HEK293 (cell line): ENCODE measurements at regions not wholly inside any gene's neighbourhood (a gene's known extent, or its start where the extent isn't known, plus 50 kb on each side); places are given as distances from the start of the nearest gene placed in this dataset.

Source experiments
- GLIS2 ChIP-seq: fragments of 450-650 bp; formaldehyde crosslinking; IDR thresholded peaks from 2 replicates; pipeline ENCODE4 v1.5.1; 2016; ENCODE audit warnings: missing biosample characterization, missing genetic modification characterization
- KLF8 ChIP-seq: fragments of 450-650 bp; formaldehyde crosslinking; IDR thresholded peaks from 2 replicates; pipeline ENCODE4 v1.5.1; 2016; ENCODE audit warnings: missing biosample characterization, missing genetic modification characterization
- MYNN ChIP-seq: fragments of 450-650 bp; formaldehyde crosslinking; IDR thresholded peaks from 2 replicates; pipeline ENCODE4 v1.5.1; 2016; ENCODE audit warnings: missing biosample characterization, missing genetic modification characterization, borderline replicate concordance
- OSR2 ChIP-seq: fragments of 450-650 bp; formaldehyde crosslinking; IDR thresholded peaks from 2 replicates; pipeline ENCODE4 v1.5.1; 2016; ENCODE audit warnings: missing biosample characterization, missing genetic modification characterization
- ZBTB8A ChIP-seq: fragments of 450-650 bp; formaldehyde crosslinking; IDR thresholded peaks from 2 replicates; pipeline ENCODE4 v1.5.1; 2016; ENCODE audit warnings: missing biosample characterization, missing genetic modification characterization
- ZFP3 ChIP-seq: fragments of 450-650 bp; formaldehyde crosslinking; IDR thresholded peaks from 2 replicates; pipeline ENCODE4 v1.5.1; 2016; ENCODE audit warnings: low read depth, missing biosample characterization, missing genetic modification characterization
- ZFP41 ChIP-seq: fragments of 450-650 bp; formaldehyde crosslinking; IDR thresholded peaks from 2 replicates; pipeline ENCODE4 v1.5.1; 2016; ENCODE audit warnings: missing biosample characterization, missing genetic modification characterization, borderline replicate concordance
- ZFP69B ChIP-seq: fragments of 450-650 bp; formaldehyde crosslinking; IDR thresholded peaks from 2 replicates; pipeline ENCODE4 v1.5.1; 2016; ENCODE audit warnings: missing biosample characterization, missing genetic modification characterization
- ZNF157 ChIP-seq: fragments of 450-650 bp; formaldehyde crosslinking; IDR thresholded peaks from 2 replicates; pipeline ENCODE4 v1.5.1; 2016; ENCODE audit warnings: missing biosample characterization, missing genetic modification characterization
- ZNF16 ChIP-seq: fragments of 450-650 bp; formaldehyde crosslinking; IDR thresholded peaks from 2 replicates; pipeline ENCODE4 v1.5.1; 2016; ENCODE audit warnings: low read depth, missing biosample characterization, missing genetic modification characterization
- ZNF169 ChIP-seq: fragments of 450-650 bp; formaldehyde crosslinking; IDR thresholded peaks from 2 replicates; pipeline ENCODE4 v1.5.1; 2016; ENCODE audit warnings: missing biosample characterization, missing genetic modification characterization
- ZNF175 ChIP-seq: fragments of 450-650 bp; formaldehyde crosslinking; IDR thresholded peaks from 2 replicates; pipeline ENCODE4 v1.5.1; 2016; ENCODE audit warnings: missing biosample characterization, missing genetic modification characterization
- ZNF184 ChIP-seq: fragments of 450-650 bp; IDR thresholded peaks from 2 replicates; pipeline ENCODE4 v1.5.1; 2018; ENCODE audit warnings: missing biosample characterization, mild to moderate bottlenecking, missing genetic modification characterization
- ZNF26 ChIP-seq: fragments of 450-650 bp; formaldehyde crosslinking; IDR thresholded peaks from 2 replicates; pipeline ENCODE4 v1.5.1; 2016; ENCODE audit warnings: missing biosample characterization, missing genetic modification characterization
- ZNF266 ChIP-seq: fragments of 450-650 bp; formaldehyde crosslinking; IDR thresholded peaks from 2 replicates; pipeline ENCODE4 v1.5.1; 2016; ENCODE audit warnings: missing biosample characterization, missing genetic modification characterization, low read depth
- ZNF350 ChIP-seq: fragments of 450-650 bp; formaldehyde crosslinking; IDR thresholded peaks from 2 replicates; pipeline ENCODE4 v1.5.0; 2017; ENCODE audit warnings: missing biosample characterization, mild to moderate bottlenecking, missing genetic modification characterization
- ZNF426 ChIP-seq: fragments of 450-650 bp; formaldehyde crosslinking; IDR thresholded peaks from 2 replicates; pipeline ENCODE4 v1.5.1; 2017; ENCODE audit warnings: missing biosample characterization, missing genetic modification characterization, mild to moderate bottlenecking, inconsistent platforms, moderate library complexity
- ZNF521 ChIP-seq: fragments of 450-650 bp; formaldehyde crosslinking; IDR thresholded peaks from 2 replicates; pipeline ENCODE4 v1.5.1; 2017; ENCODE audit warnings: missing biosample characterization, mild to moderate bottlenecking, missing genetic modification characterization
- ZNF549 ChIP-seq: fragments of 450-650 bp; IDR thresholded peaks from 2 replicates; pipeline ENCODE4 v1.5.1; 2018; ENCODE audit warnings: missing biosample characterization, missing genetic modification characterization, mild to moderate bottlenecking, inconsistent platforms, moderate library complexity
- ZNF560 ChIP-seq: fragments of 450-650 bp; formaldehyde crosslinking; IDR thresholded peaks from 2 replicates; pipeline ENCODE4 v1.5.1; 2017; ENCODE audit warnings: missing biosample characterization, missing genetic modification characterization, borderline replicate concordance
- ZNF571 ChIP-seq: fragments of 450-650 bp; formaldehyde crosslinking; IDR thresholded peaks from 2 replicates; pipeline ENCODE4 v1.5.0; 2017; ENCODE audit warnings: missing biosample characterization, missing genetic modification characterization
- ZNF610 ChIP-seq: fragments of 450-650 bp; formaldehyde crosslinking; IDR thresholded peaks from 2 replicates; pipeline ENCODE4 v1.5.1; 2016; ENCODE audit warnings: missing biosample characterization, missing genetic modification characterization, borderline replicate concordance
- ZNF629 ChIP-seq: fragments of 450-650 bp; formaldehyde crosslinking; IDR thresholded peaks from 2 replicates; pipeline ENCODE4 v1.5.1; 2017; ENCODE audit warnings: missing biosample characterization, missing genetic modification characterization
- ZNF654 ChIP-seq: fragments of 450-650 bp; formaldehyde crosslinking; IDR thresholded peaks from 2 replicates; pipeline ENCODE4 v1.5.1; 2016; ENCODE audit warnings: low read depth, missing biosample characterization, missing genetic modification characterization
- ZNF670 ChIP-seq: fragments of 450-650 bp; formaldehyde crosslinking; IDR thresholded peaks from 2 replicates; pipeline ENCODE4 v1.5.1; 2016; ENCODE audit warnings: missing biosample characterization, missing genetic modification characterization, low read depth
- ZNF677 ChIP-seq: fragments of 450-650 bp; IDR thresholded peaks from 2 replicates; pipeline ENCODE4 v1.5.0; 2018; ENCODE audit warnings: missing biosample characterization, mild to moderate bottlenecking, missing genetic modification characterization, moderate library complexity
- ZNF747 ChIP-seq: fragments of 450-650 bp; formaldehyde crosslinking; IDR thresholded peaks from 2 replicates; pipeline ENCODE4 v1.5.1; 2016; ENCODE audit warnings: missing biosample characterization, missing genetic modification characterization
- ZNF777 ChIP-seq: fragments of 450-650 bp; formaldehyde crosslinking; IDR thresholded peaks from 2 replicates; pipeline ENCODE4 v1.5.1; 2017; ENCODE audit warnings: missing biosample characterization, missing genetic modification characterization, borderline replicate concordance
- ZNF791 ChIP-seq: fragments of 450-650 bp; formaldehyde crosslinking; IDR thresholded peaks from 2 replicates; pipeline ENCODE4 v1.5.1; 2016; ENCODE audit warnings: missing biosample characterization, missing genetic modification characterization
- ZSCAN16 ChIP-seq: fragments of 450-650 bp; formaldehyde crosslinking; IDR thresholded peaks from 2 replicates; pipeline ENCODE4 v1.5.1; 2016; ENCODE audit warnings: missing biosample characterization, missing genetic modification characterization
- ZSCAN23 ChIP-seq: fragments of 450-650 bp; formaldehyde crosslinking; IDR thresholded peaks from 2 replicates; pipeline ENCODE4 v1.5.1; 2016; ENCODE audit warnings: missing biosample characterization, missing genetic modification characterization
- TF ChIP-seq, protein P1 (sequence below): fragments of 450-650 bp; formaldehyde crosslinking; IDR thresholded peaks from 2 replicates; pipeline ENCODE4 v1.5.1; 2016; ENCODE audit warnings: missing biosample characterization, missing genetic modification characterization
- TF ChIP-seq, protein P2 (sequence below): sonication (generic); formaldehyde crosslinking; IDR thresholded peaks from 2 replicates; pipeline ENCODE4 v1.8.1; 2022; ENCODE audit warnings: mild to moderate bottlenecking, moderate library complexity, missing genetic modification reagents
- TF ChIP-seq, protein P3 (sequence below): fragments of 450-650 bp; formaldehyde crosslinking; IDR thresholded peaks from 2 replicates; pipeline ENCODE4 v1.5.1; 2017; ENCODE audit warnings: missing biosample characterization, mild to moderate bottlenecking, missing genetic modification characterization, moderate library complexity
- TF ChIP-seq, protein P4 (sequence below): fragments of 450-650 bp; formaldehyde crosslinking; IDR thresholded peaks from 2 replicates; pipeline ENCODE4 v1.5.1; 2016; ENCODE audit warnings: missing biosample characterization, missing genetic modification characterization
- TF ChIP-seq, protein P5 (sequence below): fragments of 450-650 bp; formaldehyde crosslinking; IDR thresholded peaks from 2 replicates; pipeline ENCODE4; 2016; ENCODE audit warnings: missing biosample characterization, missing genetic modification characterization

- TF ChIP-seq ZNF16: no peak
- TF ChIP-seq ZFP3 (tag by site-specific recombination): no peak
- no peak for TF ChIP-seq ZNF175
- TF ChIP-seq ZSCAN16 (tag by site-specific recombination): no peak
- no peak for TF ChIP-seq ZNF654 (tag by site-specific recombination)
- TF ChIP-seq ZNF629 (tag by site-specific recombination): peak; percentile 99
- TF ChIP-seq ZNF350 (tag by site-specific recombination): no peak
- no peak for TF ChIP-seq ZNF747 (tag by site-specific recombination)
- no peak for TF ChIP-seq ZNF560
- no peak for TF ChIP-seq ZNF169 (tag by site-specific recombination)
- no peak for TF ChIP-seq ZNF26 (tag by site-specific recombination)
- peak; percentile 45; the same call in 1 of the 2 replicates for TF ChIP-seq OSR2
- no peak for TF ChIP-seq ZNF266
- no peak for TF ChIP-seq MYNN (tag by site-specific recombination)
- TF ChIP-seq ZSCAN23: peak; percentile 85; the same call in 1 of the 2 replicates
- TF ChIP-seq ZNF426: no peak
- no peak for TF ChIP-seq ZNF677 (tag by site-specific recombination)
- 0 out of 2 replicates have a peak, but pooled peaks have one; percentile 13 for TF ChIP-seq GLIS2 (tag by site-specific recombination)
- TF ChIP-seq ZNF521 (tag by site-specific recombination): no peak
- TF ChIP-seq KLF8 (tag by site-specific recombination): peak; percentile 87
- TF ChIP-seq, protein P1, sequence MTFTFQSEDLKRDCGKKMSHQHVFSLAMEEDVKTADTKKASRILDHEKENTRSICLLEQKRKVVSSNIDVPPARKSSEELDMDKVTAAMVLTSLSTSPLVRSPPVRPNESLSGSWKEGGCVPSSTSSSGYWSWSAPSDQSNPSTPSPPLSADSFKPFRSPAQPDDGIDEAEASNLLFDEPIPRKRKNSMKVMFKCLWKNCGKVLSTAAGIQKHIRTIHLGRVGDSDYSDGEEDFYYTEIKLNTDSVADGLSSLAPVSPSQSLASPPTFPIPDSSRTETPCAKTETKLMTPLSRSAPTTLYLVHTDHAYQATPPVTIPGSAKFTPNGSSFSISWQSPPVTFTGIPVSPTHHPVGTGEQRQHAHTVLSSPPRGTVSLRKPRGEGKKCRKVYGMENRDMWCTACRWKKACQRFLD: no peak
- TF ChIP-seq, protein P2, sequence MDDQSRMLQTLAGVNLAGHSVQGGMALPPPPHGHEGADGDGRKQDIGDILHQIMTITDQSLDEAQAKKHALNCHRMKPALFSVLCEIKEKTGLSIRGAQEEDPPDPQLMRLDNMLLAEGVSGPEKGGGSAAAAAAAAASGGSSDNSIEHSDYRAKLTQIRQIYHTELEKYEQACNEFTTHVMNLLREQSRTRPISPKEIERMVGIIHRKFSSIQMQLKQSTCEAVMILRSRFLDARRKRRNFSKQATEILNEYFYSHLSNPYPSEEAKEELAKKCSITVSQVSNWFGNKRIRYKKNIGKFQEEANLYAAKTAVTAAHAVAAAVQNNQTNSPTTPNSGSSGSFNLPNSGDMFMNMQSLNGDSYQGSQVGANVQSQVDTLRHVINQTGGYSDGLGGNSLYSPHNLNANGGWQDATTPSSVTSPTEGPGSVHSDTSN (CRISPR knock-in tag): no peak
- peak; percentile 69; the same call in 1 of the 2 replicates for TF ChIP-seq ZFP69B (tag by site-specific recombination)
- TF ChIP-seq ZNF157 (tag by site-specific recombination): no peak
- TF ChIP-seq ZNF571 (tag by site-specific recombination): no peak
- no peak for TF ChIP-seq ZNF777 (tag by site-specific recombination)
- TF ChIP-seq, protein P3, sequence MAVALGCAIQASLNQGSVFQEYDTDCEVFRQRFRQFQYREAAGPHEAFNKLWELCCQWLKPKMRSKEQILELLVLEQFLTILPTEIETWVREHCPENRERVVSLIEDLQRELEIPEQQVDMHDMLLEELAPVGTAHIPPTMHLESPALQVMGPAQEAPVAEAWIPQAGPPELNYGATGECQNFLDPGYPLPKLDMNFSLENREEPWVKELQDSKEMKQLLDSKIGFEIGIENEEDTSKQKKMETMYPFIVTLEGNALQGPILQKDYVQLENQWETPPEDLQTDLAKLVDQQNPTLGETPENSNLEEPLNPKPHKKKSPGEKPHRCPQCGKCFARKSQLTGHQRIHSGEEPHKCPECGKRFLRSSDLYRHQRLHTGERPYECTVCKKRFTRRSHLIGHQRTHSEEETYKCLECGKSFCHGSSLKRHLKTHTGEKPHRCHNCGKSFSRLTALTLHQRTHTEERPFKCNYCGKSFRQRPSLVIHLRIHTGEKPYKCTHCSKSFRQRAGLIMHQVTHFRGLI (tag by site-specific recombination): no peak; the same call in 1 of the 2 replicates
- no peak for TF ChIP-seq ZNF549 (tag by site-specific recombination)
- TF ChIP-seq, protein P4, sequence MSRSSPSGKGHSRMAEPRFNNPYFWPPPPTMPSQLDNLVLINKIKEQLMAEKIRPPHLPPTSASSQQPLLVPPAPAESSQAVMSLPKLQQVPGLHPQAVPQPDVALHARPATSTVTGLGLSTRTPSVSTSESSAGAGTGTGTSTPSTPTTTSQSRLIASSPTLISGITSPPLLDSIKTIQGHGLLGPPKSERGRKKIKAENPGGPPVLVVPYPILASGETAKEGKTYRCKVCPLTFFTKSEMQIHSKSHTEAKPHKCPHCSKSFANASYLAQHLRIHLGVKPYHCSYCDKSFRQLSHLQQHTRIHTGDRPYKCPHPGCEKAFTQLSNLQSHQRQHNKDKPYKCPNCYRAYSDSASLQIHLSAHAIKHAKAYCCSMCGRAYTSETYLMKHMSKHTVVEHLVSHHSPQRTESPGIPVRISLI (tag by site-specific recombination): no peak
- no peak for TF ChIP-seq ZNF670 (tag by site-specific recombination)
- TF ChIP-seq ZBTB8A (tag by site-specific recombination): peak; percentile 41; the same call in 1 of the 2 replicates
- no peak for TF ChIP-seq ZNF791 (tag by site-specific recombination)
- no peak for TF ChIP-seq ZNF610 (tag by site-specific recombination)
- TF ChIP-seq ZNF184 (tag by site-specific recombination): peak; percentile 87
- TF ChIP-seq ZFP41 (tag by site-specific recombination): no peak
- TF ChIP-seq, protein P5, sequence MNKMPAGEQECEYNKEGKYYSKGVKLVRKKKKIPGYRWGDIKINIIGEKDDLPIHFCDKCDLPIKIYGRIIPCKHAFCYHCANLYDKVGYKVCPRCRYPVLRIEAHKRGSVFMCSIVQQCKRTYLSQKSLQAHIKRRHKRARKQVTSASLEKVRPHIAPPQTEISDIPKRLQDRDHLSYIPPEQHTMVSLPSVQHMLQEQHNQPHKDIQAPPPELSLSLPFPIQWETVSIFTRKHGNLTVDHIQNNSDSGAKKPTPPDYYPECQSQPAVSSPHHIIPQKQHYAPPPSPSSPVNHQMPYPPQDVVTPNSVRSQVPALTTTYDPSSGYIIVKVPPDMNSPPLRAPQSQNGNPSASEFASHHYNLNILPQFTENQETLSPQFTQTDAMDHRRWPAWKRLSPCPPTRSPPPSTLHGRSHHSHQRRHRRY (tag by site-specific recombination): no peak
These were observed 309.7 kb downstream of the NSG2 start (continued) for GRCh38 chr5:174355208-174355612.
